ENCODE measurements at regions not wholly inside any gene's neighbourhood (a gene's known extent, or its start where the extent isn't known, plus 50 kb on each side); places are given as distances from the start of the nearest gene placed in this dataset.

DNA sequence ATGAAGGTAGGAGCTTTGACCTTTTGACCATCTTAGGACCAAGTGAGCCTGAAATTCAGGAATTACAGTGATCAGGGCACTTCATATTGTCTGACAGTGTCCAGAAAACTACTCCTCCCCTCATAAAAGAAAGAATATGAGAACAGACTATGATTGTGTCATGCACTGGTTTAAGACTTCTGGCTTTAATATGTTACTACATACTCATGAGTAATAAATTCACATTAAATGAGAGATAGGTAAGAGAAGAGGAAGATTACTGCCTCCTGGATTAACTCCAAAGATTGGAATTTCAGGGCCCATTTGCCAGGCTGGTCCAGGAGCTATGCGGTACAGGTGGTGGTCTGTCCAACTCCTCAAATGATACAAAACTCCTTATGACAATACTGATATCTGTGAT is 213.5 kb upstream of the ADRA1B start:
- no peaks in the 10 kb centered on the region for H3K9me3 ChIP-seq (replicated peaks; ENCODE audit: insufficient read depth, low read length)
- no peak overlapping the region for H3K9ac ChIP-seq (ENCODE audit: low read length)
- H3K27me3 ChIP-seq (replicated peaks; ENCODE audit: insufficient read depth, low read length): no peaks in the 10 kb centered on the region
- H4K20me1 ChIP-seq (ENCODE audit: insufficient read depth, low read length): no peaks in the 10 kb centered on the region
- no peak overlapping the region for H3K4me3 ChIP-seq (ENCODE audit: low read length)
- no peaks in the 10 kb centered on the region for H3F3A ChIP-seq (ENCODE audit: insufficient read depth, low read length)
- no peaks in the 10 kb centered on the region for H3K79me2 ChIP-seq (ENCODE audit: low read length)
- H3K4me1 ChIP-seq (ENCODE audit: low read length): no peaks in the 10 kb centered on the region
- H3K36me3 ChIP-seq (replicated peaks; ENCODE audit: insufficient read depth, low read length): no peaks in the 10 kb centered on the region
- H2AFZ ChIP-seq (ENCODE audit: low read length): no peak overlapping the region
- no peak overlapping the region for H3K27ac ChIP-seq (ENCODE audit: low read length)
- TF ChIP-seq EZH2phosphoT487 (IDR thresholded peaks at IDR 0.05; ENCODE audit: low read length): no peak
- no peak for TF ChIP-seq EZH2 (optimal IDR thresholded peaks at IDR 0.05; ENCODE audit: low read depth, low read length)
- no peak for TF ChIP-seq CTCF (IDR thresholded peaks at IDR 0.05; ENCODE audit: low read length)
- no peak overlapping the region for H3K4me2 ChIP-seq (ENCODE audit: low read depth, low read length)
- no peak for DNase-seq
- no peaks in the 10 kb centered on the region for H3K9me2 ChIP-seq (replicated peaks; ENCODE audit: insufficient read depth, low read length)

- no peak for TF ChIP-seq CTCF (IDR thresholded peaks at IDR 0.05; ENCODE audit: low read length)
- no peak for TF ChIP-seq EZH2phosphoT487 (IDR thresholded peaks at IDR 0.05; ENCODE audit: low read length)
- TF ChIP-seq EZH2 (optimal IDR thresholded peaks at IDR 0.05; ENCODE audit: low read depth, low read length): no peak
- Histone ChIP-seq H3K9me3 (replicated peaks; ENCODE audit: insufficient read depth, low read length) (no peaks in the 10 kb centered on the region), H3K36me3 (replicated peaks; ENCODE audit: insufficient read depth, low read length) (no peaks in the 10 kb centered on the region), H3K9ac (ENCODE audit: low read length) (no peak overlapping the region), H3K4me2 (ENCODE audit: low read depth, low read length) (no peak overlapping the region), H3F3A (ENCODE audit: insufficient read depth, low read length) (no peaks in the 10 kb centered on the region), H3K27ac (ENCODE audit: low read length) (no peak overlapping the region), H3K79me2 (ENCODE audit: low read length) (no peaks in the 10 kb centered on the region), H3K4me3 (ENCODE audit: low read length) (no peak overlapping the region), H2AFZ (ENCODE audit: low read length) (no peak overlapping the region), H3K27me3 (replicated peaks; ENCODE audit: insufficient read depth, low read length) (no peaks in the 10 kb centered on the region), H4K20me1 (ENCODE audit: insufficient read depth, low read length) (no peaks in the 10 kb centered on the region), H3K4me1 (ENCODE audit: low read length) (no peaks in the 10 kb centered on the region), H3K9me2 (replicated peaks; ENCODE audit: insufficient read depth, low read length) (no peaks in the 10 kb centered on the region)
- DNase-seq: no peak
These were observed 212.1 kb upstream of the ADRA1B start for GRCh38 chr5:159704160-159704559.

DNA sequence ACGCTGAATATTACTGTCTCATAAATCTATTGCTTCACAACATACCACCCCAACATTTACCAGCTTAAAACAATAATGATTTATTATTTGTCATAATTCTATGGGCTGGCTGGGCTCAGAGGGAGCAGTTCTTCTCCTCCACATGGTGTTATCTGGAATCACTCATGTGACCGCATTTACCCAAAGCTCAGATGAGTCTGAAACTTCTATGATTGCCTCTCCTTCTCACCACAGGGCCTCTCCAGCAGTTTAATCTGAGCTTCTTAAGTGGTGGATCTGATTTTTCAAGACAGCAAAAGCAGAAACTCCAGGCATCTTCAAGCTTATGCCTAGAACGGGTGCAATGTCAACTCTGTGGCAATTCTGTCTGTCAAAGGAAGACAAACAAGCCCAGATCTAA is 210.3 kb upstream of the ADRA1B start:
- H3K4me1 ChIP-seq (ENCODE audit: low read length): no peaks in the 10 kb centered on the region
- H3F3A ChIP-seq (ENCODE audit: insufficient read depth, low read length): no peaks in the 10 kb centered on the region
- TF ChIP-seq CTCF (IDR thresholded peaks at IDR 0.05; ENCODE audit: low read length) (no peak), EZH2phosphoT487 (IDR thresholded peaks at IDR 0.05; ENCODE audit: low read length) (no peak), EZH2 (optimal IDR thresholded peaks at IDR 0.05; ENCODE audit: low read depth, low read length) (no peak)
- H3K9me3 ChIP-seq (replicated peaks; ENCODE audit: insufficient read depth, low read length): no peaks in the 10 kb centered on the region
- no peaks in the 10 kb centered on the region for H3K79me2 ChIP-seq (ENCODE audit: low read length)
- H3K4me3 ChIP-seq (ENCODE audit: low read length): no peak overlapping the region
- no peaks in the 10 kb centered on the region for H3K9me2 ChIP-seq (replicated peaks; ENCODE audit: insufficient read depth, low read length)
- H3K27me3 ChIP-seq (replicated peaks; ENCODE audit: insufficient read depth, low read length): no peaks in the 10 kb centered on the region
- no peak overlapping the region for H3K9ac ChIP-seq (ENCODE audit: low read length)
- H4K20me1 ChIP-seq (ENCODE audit: insufficient read depth, low read length): no peaks in the 10 kb centered on the region
- DNase-seq: no peak
- no peak overlapping the region for H3K4me2 ChIP-seq (ENCODE audit: low read depth, low read length)
- no peak overlapping the region for H2AFZ ChIP-seq (ENCODE audit: low read length)
- H3K27ac ChIP-seq (ENCODE audit: low read length): no peak overlapping the region
- no peaks in the 10 kb centered on the region for H3K36me3 ChIP-seq (replicated peaks; ENCODE audit: insufficient read depth, low read length)
